Ovary (tissue), 7 donors: ENCODE measurements at regions not wholly inside any gene's neighbourhood (a gene's known extent, or its start where the extent isn't known, plus 50 kb on each side); places are given as distances from the start of the nearest gene placed in this dataset.

Experiments
- DNase-seq, 5 donors: peaks; one replicate each; pipeline ENCODE4 v3.0.0-alpha.2; 2019 to 2020
- H3K27ac ChIP-seq, 2 donors: fragments of 200-600 bp; one replicate each; pipeline versions ENCODE4 v1.5.1 to v1.8.0; 2019 to 2022
- H3K27me3 ChIP-seq: fragments of 200-600 bp; one replicate; pipeline ENCODE4 v1.8.0; 2022
- H3K36me3 ChIP-seq: fragments of 200-600 bp; sonication (generic); one replicate; pipeline ENCODE4 v1.5.1; 2019
- H3K4me1 ChIP-seq: one replicate; pipeline ENCODE4 v1.8.1; 2013; ENCODE audit warnings: mild to moderate bottlenecking, moderate library complexity; ENCODE audit not compliant: insufficient read depth
- H3K4me3 ChIP-seq: fragments of 200-600 bp; sonication (generic); one replicate; pipeline ENCODE4 v1.5.1; 2017
- H3K9me3 ChIP-seq, 2 donors: fragments of 200-600 bp in 1 of 2; sonication (generic) in 1 of 2; one replicate each; pipeline versions ENCODE4 v1.5.1 to v1.8.1; 2013 to 2019; ENCODE audit warnings: mild to moderate bottlenecking in 1 of 2, moderate library complexity in 1 of 2
- CTCF ChIP-seq, 3 donors: fragments of 450-650 bp in 2 of 3; fragments of 200-600 bp in 1 of 3; IDR thresholded peaks; one replicate each; pipeline versions ENCODE4 v1.5.1 to v1.8.0; 2016 to 2022; ENCODE audit warnings: antibody characterized with exemption in 3 of 3, mild to moderate bottlenecking in 1 of 3
- EP300 ChIP-seq: sonication (generic); formaldehyde crosslinking; IDR thresholded peaks from one replicate; pipeline ENCODE4 v1.6.1; 2017; ENCODE audit warnings: antibody characterized with exemption
- POLR2A ChIP-seq: fragments of 450-650 bp; IDR thresholded peaks from one replicate; pipeline ENCODE4 v1.6.1; 2017; ENCODE audit warnings: antibody characterized with exemption, mild to moderate bottlenecking, moderate library complexity
- WGBS, 3 donors: extraction: QIAGEN DNeasy Blood & Tissue Kit in 1 of 3; methylation state at CpG; one replicate each; pipeline versions ENCODE4 v1.1.5 to v1.1.7; 2013 to 2017; 5-methylcytosine and 5-hydroxymethylcytosine counted together
- intact Hi-C, 4 donors: fragments of 100-400 bp; cut with DNase I; formaldehyde crosslinking; loops; one replicate each; pipeline versions ENCODE4 v1.11.0 to v1.15.1; 2022 to 2023
- donor health status: DM: no; HTN: no; CAD: no; lungs with moderate emphysema.
- donor health status: DM: no; HTN: no; CAD: no.
- donor health status: Bipolar disorder and iron deficiency.
- donor health status: DM: no; HTN: no; CAD: no.
- donor health status: DM: yes; HTN: yes; CAD: no.

DNA sequence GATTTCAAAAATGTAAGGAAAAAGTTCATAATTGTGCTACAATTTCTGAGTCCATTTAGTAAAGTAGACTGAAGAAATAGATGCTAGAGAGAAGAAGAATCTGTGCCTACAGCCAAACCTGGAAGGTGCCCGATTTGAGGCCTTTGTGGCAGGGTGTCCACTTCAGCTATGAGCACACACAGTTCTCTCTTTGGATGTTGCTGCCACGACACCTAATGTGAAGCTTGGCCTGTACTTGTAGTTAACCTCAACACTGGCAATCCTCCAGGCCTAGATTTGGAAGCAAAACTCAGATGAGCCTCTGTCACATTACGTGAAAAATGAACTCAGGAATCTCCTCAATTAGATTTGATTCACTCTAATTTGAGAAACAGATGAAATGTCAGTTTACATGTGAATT is 90.1 kb upstream of the LRP1B start:
- DNase-seq: no peak
- 34 to 41% (median 40%) methylated on average over 3 of the region's 3 CpGs for WGBS, 3 donors
- TF ChIP-seq CTCF (IDR thresholded peaks at IDR 0.05) (no peak), EP300 (no peak), POLR2A (no peak)

GRCh38 chr2:142220239-142220638 is 89.4 kb upstream of the LRP1B start:
- DNase-seq: no peak
- intact Hi-C loops: no loop called here
- H3K4me3 ChIP-seq: no peak overlapping the region
- TF ChIP-seq CTCF (IDR thresholded peaks at IDR 0.05): no peak
- no peaks in the 10 kb centered on the region for H3K4me1 ChIP-seq
- H3K9me3 ChIP-seq: no peaks in the 10 kb centered on the region
- no peaks in the 10 kb centered on the region for H3K27me3 ChIP-seq
- 91 to 100% (median 91%) methylated on average over 1 of the region's 1 CpG for WGBS, 3 donors
- H3K36me3 ChIP-seq: no peaks in the 10 kb centered on the region
- no peak overlapping the region for H3K27ac ChIP-seq

More for the DNA sequence above, 90.1 kb upstream of the LRP1B start:
- Histone ChIP-seq H3K27me3 (no peaks in the 10 kb centered on the region), H3K27ac (no peak overlapping the region), H3K4me1 (no peaks in the 10 kb centered on the region), H3K4me3 (no peak overlapping the region), H3K9me3 (no peaks in the 10 kb centered on the region), H3K36me3 (no peaks in the 10 kb centered on the region)
- intact Hi-C loops: no loop called here

DNA sequence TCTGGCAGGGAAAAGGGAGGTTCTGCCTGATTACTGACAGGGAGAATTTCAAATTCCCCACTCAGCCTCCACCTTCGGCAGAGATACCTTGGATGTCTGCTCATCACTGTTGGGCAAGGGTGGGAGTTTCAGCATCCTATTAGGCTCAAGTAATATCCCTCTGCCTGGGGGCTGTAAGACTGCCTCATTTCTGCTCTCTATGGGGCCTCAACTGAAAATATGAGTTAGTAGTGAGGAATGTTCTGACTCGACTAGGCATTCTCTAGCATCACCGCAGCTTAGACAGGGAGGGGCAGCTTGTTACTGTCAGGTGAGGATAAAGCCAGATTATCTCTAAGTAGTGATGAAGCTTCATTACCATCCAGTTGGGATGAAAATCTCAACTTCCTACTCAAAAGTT is 87.7 kb upstream of the LRP1B start:
- 72 to 92% (median 80%) methylated on average over 3 of the region's 3 CpGs for whole genome bisulfite sequencing, 3 donors
- H3K9me3 ChIP-seq: no peaks in the 10 kb centered on the region
- no peak overlapping the region for H3K27ac ChIP-seq
- H3K4me1 ChIP-seq: no peaks in the 10 kb centered on the region
- H3K27me3 ChIP-seq: no peaks in the 10 kb centered on the region
- H3K36me3 ChIP-seq: no peaks in the 10 kb centered on the region
- intact Hi-C loops: no loop called here
- H3K4me3 ChIP-seq: no peak overlapping the region
- no peak for DNase-seq
- TF ChIP-seq EP300 (no peak), POLR2A (no peak), CTCF (IDR thresholded peaks at IDR 0.05) (no peak)

DNA sequence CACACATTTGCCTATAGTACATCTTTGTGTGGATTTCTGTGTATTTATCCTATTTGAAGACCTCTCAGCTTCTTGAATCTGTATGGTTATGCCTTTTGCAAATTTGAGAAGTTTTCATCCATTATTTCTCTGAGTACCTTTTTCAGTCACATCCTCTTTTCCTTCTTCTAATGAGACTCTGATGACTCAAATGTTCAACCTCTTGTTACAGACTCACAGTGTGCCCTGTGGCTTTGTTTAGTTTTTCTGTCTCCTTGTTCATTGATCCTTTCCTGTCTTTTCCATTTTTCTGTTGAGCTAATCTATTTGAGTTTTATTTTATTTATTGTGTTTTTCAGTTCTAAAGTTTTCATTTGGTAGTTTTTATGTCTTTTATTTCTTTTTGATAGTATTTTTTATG is 87.0 kb upstream of the LRP1B start:
- Histone ChIP-seq H3K27ac (no peak overlapping the region), H3K36me3 (no peaks in the 10 kb centered on the region)
- TF ChIP-seq CTCF (IDR thresholded peaks at IDR 0.05) (no peak), POLR2A (no peak), EP300 (no peak)

GRCh38 chr2:142200062-142200461 is 69.2 kb upstream of the LRP1B start:
- H3K9me3 ChIP-seq: no peaks in the 10 kb centered on the region
- no peak for DNase-seq
- TF ChIP-seq POLR2A (no peak), EP300 (no peak), CTCF (IDR thresholded peaks at IDR 0.05) (no peak)
- no peaks in the 10 kb centered on the region for H3K36me3 ChIP-seq
- no peaks in the 10 kb centered on the region for H3K27me3 ChIP-seq
- no peak overlapping the region for H3K27ac ChIP-seq
- H3K4me3 ChIP-seq: no peak overlapping the region
- WGBS, 3 donors: 42 to 50% (median 50%) methylated on average over 1 of the region's 1 CpG
- intact Hi-C loops: no loop called here
- H3K4me1 ChIP-seq: no peaks in the 10 kb centered on the region

More for the DNA sequence above, 87.0 kb upstream of the LRP1B start:
- Histone ChIP-seq H3K27me3 (no peaks in the 10 kb centered on the region), H3K4me3 (no peak overlapping the region), H3K9me3 (no peaks in the 10 kb centered on the region), H3K4me1 (no peaks in the 10 kb centered on the region)
- intact Hi-C loops: no loop called here
- no peak for DNase-seq
